Lung (tissue), 11 donors: ENCODE measurements at regions not wholly inside any gene's neighbourhood (a gene's known extent, or its start where the extent isn't known, plus 50 kb on each side); places are given as distances from the start of the nearest gene placed in this dataset.

Source experiments
- ATAC-seq: fragments of 200-7000 bp; cut with Tn5 transposase; one replicate; pipeline ENCODE4 v1.9.1; 2020; ENCODE audit warnings: moderate number of reproducible peaks; ENCODE audit not compliant: insufficient read depth, low FRiP score
- DNase-seq, 3 donors: peaks; one replicate each; pipeline ENCODE4 v3.0.0-alpha.2; 2013 to 2017
- H3K27ac ChIP-seq, 2 donors: one replicate each; pipeline ENCODE4 v1.5.1; 2013; ENCODE audit warnings: mild to moderate bottlenecking in 2 of 2, moderate library complexity in 2 of 2, control low read depth in 1 of 2, inconsistent platforms in 1 of 2, low read depth in 1 of 2, low read length in 1 of 2
- H3K27me3 ChIP-seq, 3 donors: one replicate each; pipeline ENCODE4 v1.5.1; 2013; ENCODE audit warnings: low read length in 2 of 3; ENCODE audit not compliant: control insufficient read depth in 3 of 3, insufficient read depth in 3 of 3
- H3K36me3 ChIP-seq, 4 donors: one replicate each; pipeline ENCODE4 v1.5.1; 2013; ENCODE audit warnings: low read length in 4 of 4, mild to moderate bottlenecking in 1 of 4, moderate library complexity in 1 of 4; ENCODE audit not compliant: control insufficient read depth in 4 of 4, insufficient read depth in 4 of 4
- H3K4me1 ChIP-seq, 5 donors: one replicate each; pipeline ENCODE4 v1.5.1; 2013; ENCODE audit warnings: low read length in 5 of 5, mild to moderate bottlenecking in 2 of 5, moderate library complexity in 1 of 5; ENCODE audit not compliant: control insufficient read depth in 5 of 5, insufficient read depth in 5 of 5
- H3K4me3 ChIP-seq: one replicate; pipeline ENCODE4 v1.5.1; 2013; ENCODE audit warnings: mild to moderate bottlenecking, control low read depth, moderate library complexity
- H3K9ac ChIP-seq, 2 donors: one replicate each; pipeline ENCODE4 v1.5.1; 2013; ENCODE audit warnings: low read length in 2 of 2, control low read depth in 1 of 2; ENCODE audit not compliant: insufficient read depth in 1 of 2
- H3K9me3 ChIP-seq, 4 donors: one replicate each; pipeline ENCODE4 v1.5.1; 2013; ENCODE audit warnings: low read length in 3 of 4, mild to moderate bottlenecking in 1 of 4, moderate library complexity in 1 of 4; ENCODE audit not compliant: control insufficient read depth in 4 of 4, insufficient read depth in 3 of 4
- WGBS, 2 donors: extraction: QIAGEN DNeasy Blood & Tissue Kit; methylation state at CpG; one replicate each; pipeline ENCODE4 v1.1.7; 2013; 5-methylcytosine and 5-hydroxymethylcytosine counted together
- TF ChIP-seq, protein P1 (sequence below): IDR thresholded peaks from 2 replicates; pipeline ENCODE4 v1.5.1; 2012; ENCODE audit warnings: mild to moderate bottlenecking; ENCODE audit errors: control extremely low read depth, extremely low read depth
- donor health status: control.
- donor health status: control.
- donor health status: Bipolar disorder and iron deficiency.
- donor health status: healthy.
- donor health status: DM: yes; HTN: yes; CAD: no.

DNA sequence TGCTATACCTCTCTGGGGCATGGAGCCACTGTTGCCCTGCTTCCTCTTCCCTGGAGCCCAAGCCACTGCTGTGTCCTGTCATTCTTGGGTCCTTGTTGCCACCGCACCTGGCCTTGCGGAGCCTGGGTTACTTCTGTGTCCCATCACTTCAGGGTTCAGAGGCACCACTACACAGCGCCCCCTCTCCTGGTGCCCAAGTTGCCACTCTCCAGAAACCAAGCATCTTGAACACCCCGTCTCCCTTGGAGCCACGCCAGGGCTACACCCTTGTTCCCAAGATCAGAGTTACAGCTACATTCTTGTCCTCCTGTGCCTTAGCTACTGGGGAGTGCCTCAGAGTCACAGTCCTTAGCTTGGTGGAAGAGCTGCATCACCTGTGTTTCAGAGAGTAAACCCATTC, 147.2 kb upstream of the CD180 start:
- Histone ChIP-seq H3K9me3 (peaks cover 0 to 8% (median 0%) of the 10 kb centered on the region in 4 donors), H3K4me1 (no peaks in the 10 kb centered on the region), H3K27me3 (no peaks in the 10 kb centered on the region), H3K9ac (no peak overlapping the region), H3K27ac (no peak overlapping the region), H3K4me3 (no peak overlapping the region), H3K36me3 (no peaks in the 10 kb centered on the region)
- TF ChIP-seq, protein P1, sequence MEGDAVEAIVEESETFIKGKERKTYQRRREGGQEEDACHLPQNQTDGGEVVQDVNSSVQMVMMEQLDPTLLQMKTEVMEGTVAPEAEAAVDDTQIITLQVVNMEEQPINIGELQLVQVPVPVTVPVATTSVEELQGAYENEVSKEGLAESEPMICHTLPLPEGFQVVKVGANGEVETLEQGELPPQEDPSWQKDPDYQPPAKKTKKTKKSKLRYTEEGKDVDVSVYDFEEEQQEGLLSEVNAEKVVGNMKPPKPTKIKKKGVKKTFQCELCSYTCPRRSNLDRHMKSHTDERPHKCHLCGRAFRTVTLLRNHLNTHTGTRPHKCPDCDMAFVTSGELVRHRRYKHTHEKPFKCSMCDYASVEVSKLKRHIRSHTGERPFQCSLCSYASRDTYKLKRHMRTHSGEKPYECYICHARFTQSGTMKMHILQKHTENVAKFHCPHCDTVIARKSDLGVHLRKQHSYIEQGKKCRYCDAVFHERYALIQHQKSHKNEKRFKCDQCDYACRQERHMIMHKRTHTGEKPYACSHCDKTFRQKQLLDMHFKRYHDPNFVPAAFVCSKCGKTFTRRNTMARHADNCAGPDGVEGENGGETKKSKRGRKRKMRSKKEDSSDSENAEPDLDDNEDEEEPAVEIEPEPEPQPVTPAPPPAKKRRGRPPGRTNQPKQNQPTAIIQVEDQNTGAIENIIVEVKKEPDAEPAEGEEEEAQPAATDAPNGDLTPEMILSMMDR, result no peak
- WGBS, 2 donors, result 89 to 92% methylated on average over 5 of the region's 5 CpGs
- ATAC-seq (no peak), DNase-seq (no peak)

DNA sequence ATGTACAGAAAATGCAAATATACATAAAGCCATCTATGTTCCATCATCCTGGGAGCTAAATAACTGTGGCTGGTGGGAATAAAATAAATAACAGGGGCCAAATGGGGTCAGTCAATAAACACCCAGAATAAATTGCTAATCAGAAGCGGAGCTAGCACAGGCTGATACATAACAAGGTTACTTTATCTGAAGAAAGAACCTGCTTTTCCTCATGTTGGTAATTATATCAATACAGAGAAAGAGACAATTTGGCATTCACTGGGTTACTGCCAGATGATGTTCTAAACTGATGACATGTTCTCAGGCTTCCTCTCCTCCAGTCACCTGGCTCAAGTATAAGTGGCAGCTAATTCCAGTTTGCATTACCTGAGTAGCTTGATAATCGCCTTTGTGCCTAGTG, 144.9 kb upstream of the CD180 start:
- 88 to 97% methylated on average over 2 of the region's 2 CpGs for WGBS, 2 donors
- TF ChIP-seq, protein P1, result no peak
- ATAC-seq, result no peak
- Histone ChIP-seq H3K4me3 (no peak overlapping the region), H3K9me3 (peaks cover 0 to 8% (median 0%) of the 10 kb centered on the region in 4 donors), H3K4me1 (no peaks in the 10 kb centered on the region), H3K27ac (no peak overlapping the region), H3K27me3 (no peaks in the 10 kb centered on the region), H3K36me3 (no peaks in the 10 kb centered on the region), H3K9ac (no peak overlapping the region)
- no peak for DNase-seq

DNA sequence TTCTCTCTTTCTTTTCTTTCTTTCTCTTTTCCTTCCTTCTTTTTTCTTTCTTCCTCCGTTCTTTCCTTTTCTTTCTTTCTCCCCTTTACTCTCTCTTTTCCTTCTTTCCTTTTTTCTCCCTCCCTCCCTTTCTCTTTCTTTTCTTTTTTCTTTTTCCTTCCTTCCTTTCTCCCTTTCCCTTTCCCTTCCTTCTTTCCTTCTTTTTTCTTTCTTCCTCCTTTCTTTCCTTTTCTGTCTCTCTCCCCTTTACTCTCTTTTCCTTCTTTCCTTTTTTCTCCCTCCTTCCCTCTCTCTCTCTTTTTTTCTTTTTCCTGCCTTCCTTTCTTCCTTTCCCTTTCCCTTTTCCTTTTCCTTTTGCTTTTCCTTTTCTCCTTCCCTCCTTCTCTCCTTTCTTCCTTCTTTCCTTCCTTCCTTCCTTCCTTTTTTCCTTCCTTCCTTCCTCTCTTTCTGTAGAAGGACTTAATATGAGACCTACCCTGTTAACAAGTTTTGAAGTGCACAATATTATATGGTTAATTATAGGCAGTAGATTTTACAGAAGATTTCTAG, 142.7 kb upstream of the CD180 start:
- Histone ChIP-seq H3K4me3 (no peak overlapping the region), H3K9me3 (peaks cover 0 to 8% (median 0%) of the 10 kb centered on the region in 4 donors), H3K9ac (no peak overlapping the region), H3K27me3 (no peaks in the 10 kb centered on the region), H3K4me1 (peaks cover 0 to 5% (median 0%) of the 10 kb centered on the region in 5 donors), H3K36me3 (no peaks in the 10 kb centered on the region), H3K27ac (no peak overlapping the region)
- 94 to 100% methylated on average over 1 of the region's 1 CpG for WGBS, 2 donors
- DNase-seq (no peak), ATAC-seq (no peak)
- TF ChIP-seq, protein P1, result no peak

DNA sequence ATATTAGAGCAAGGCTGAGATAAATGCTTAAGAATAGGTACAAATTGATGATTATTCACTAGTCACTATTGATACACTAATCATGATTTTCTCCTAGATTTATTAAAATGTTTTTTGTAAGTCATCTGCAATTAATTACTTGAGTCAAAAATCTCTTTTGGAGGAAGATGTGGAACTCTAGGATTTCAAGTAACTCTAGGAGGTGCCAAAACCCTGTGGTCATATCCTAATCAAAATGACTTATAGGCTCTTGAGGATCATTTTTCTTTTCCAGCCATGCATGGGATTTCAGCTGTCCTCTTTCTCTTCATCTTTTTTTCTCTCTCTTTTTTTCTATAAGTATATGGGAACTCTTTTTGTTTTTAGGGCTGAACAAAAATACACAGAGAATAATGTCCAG, 141.8 kb upstream of the CD180 start:
- H3K4me3 ChIP-seq, result no peak overlapping the region
- H3K27me3 ChIP-seq, result no peaks in the 10 kb centered on the region
- no peak overlapping the region for H3K9ac ChIP-seq
- no peak for DNase-seq
- no peaks in the 10 kb centered on the region for H3K36me3 ChIP-seq
- H3K9me3 ChIP-seq, result peaks cover 0 to 4% (median 0%) of the 10 kb centered on the region in 4 donors
- peaks cover 0 to 6% (median 0%) of the 10 kb centered on the region in 5 donors for H3K4me1 ChIP-seq
- TF ChIP-seq, protein P1, result no peak
- no peak for ATAC-seq
- H3K27ac ChIP-seq, result no peak overlapping the region
